ENCODE measurements at regions not wholly inside any gene's neighbourhood (a gene's known extent, or its start where the extent isn't known, plus 50 kb on each side); places are given as distances from the start of the nearest gene placed in this dataset.

GRCh38 chrY:15624928-15625327 lies 1100.6 kb downstream of the NLGN4Y start:
- TF ChIP-seq CTCF (IDR thresholded peaks at IDR 0.05; ENCODE audit: borderline replicate concordance, extremely low read depth, low read length, poor library complexity, severe bottlenecking) (no peak), EZH2 (IDR thresholded peaks at IDR 0.05; ENCODE audit: borderline replicate concordance, low read depth, low read length, severe bottlenecking) (no peak)
